ENCODE measurements at regions not wholly inside any gene's neighbourhood (a gene's known extent, or its start where the extent isn't known, plus 50 kb on each side); places are given as distances from the start of the nearest gene placed in this dataset.
A peak's percentile ranks its signal among the peaks of the same experiment; 100 is the strongest.

DNA sequence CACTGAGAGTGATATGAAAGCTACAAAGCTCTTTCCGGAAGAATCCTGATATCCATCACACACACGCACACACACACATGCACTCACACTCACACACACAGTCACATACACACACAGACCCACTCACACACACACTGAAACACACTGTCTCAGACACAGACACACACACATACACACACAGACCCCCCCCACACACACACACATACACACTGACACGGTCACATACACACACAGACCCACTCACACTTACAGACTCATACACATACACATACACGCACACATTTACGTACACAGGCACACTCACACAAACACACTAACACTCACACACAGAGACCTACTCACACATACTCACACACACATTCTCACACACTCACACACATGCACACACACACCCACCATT lies 58.6 kb downstream of the LIG4 start:
- no peak for DNase-seq

DNA sequence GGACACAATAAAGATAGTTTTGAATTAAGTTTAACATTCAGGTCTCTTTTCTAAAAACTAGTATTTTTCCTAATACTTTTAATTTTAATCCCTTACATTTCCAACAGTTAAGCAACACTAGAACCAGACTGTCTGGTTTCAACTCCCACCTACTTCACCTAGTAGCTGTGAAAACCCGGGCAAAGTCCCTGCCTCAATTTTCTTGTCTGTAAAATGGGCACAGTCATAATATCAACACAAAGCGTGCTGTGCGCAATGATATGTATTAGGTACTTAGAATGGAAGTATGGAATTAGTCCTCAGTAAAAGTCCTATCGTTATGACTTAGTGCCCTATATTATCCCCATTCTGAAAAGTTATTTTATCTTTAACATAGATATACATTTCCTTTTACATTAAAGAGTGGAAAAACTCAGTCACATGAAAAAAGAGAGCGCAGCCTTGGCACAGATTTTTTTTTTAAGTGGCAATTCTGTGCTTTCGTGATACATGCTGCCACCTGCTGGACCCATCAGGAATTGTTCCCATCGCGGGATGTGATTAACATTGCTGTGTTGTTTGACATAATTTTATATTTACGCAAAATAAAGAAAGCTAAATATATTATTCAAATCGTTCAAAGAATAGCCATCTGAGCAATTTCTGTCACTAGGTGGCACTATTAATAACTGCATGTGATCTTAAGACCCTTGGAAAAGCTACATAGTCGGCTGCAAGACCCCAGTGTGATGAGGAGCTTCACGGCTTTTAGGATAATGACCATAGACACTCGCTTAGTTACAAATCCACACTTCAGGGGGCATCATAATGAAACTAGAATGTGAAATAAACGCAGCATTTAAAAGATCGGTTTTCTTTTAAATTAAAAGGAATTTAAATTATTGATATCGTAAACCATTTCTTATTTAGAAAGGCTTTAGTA lies 59.9 kb downstream of the LIG4 start:
- peak; percentile 28 for DNase-seq

GRCh38 chr13:108154421-108154858 lies 60.9 kb downstream of the LIG4 start:
- no peak for DNase-seq

GRCh38 chr13:108146642-108147041 lies 68.7 kb downstream of the LIG4 start:
- DNase-seq = no peak

- no peak for DNase-seq
Observed at GRCh38 chr13:108142702-108143436, 72.5 kb downstream of the LIG4 start.

DNA sequence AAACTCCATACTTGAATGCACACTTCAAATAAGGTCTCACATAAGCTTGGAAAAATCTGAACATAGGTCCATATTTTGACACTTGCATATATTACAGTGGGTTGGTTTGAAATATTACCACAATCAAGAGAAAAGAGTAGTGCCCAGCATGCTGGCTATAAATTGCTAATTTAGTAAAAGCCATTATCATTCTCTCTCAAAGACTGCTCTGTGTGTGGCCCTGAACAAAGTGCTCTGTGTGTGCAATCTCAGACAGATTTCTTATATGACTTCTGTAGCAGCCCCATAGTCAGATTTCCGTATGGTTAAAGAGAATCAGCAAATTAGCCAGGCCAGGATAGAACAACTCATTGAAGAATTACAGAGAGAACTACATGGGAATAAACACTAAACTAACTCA lies 78.2 kb downstream of the LIG4 start:
- DNase-seq = no peak

GRCh38 chr13:108127406-108127805 lies 87.9 kb downstream of the LIG4 start:
- DNase-seq = no peak

- DNase-seq = no peak
Observed at GRCh38 chr13:108126056-108126455, 89.3 kb downstream of the LIG4 start.

DNA sequence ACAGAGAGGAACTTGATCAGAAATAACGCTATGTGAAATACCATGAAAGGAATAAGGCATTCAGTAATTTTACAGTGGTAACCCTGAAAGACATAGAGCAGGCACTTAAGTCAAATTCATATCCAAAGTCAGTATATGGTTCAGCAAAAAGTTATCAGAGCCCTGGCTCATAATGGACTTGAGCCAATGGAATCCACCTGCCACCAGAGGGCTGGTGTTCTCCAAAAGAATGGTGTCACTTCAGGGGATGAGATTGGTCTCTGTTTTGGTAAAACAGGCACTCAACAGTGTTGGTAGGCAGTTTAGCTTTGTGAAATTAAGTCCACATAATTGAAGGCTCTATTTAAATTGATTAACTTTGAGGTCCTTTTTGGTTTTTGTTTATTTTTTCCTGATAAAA lies 93.9 kb downstream of the LIG4 start:
- DNase-seq = no peak

DNA sequence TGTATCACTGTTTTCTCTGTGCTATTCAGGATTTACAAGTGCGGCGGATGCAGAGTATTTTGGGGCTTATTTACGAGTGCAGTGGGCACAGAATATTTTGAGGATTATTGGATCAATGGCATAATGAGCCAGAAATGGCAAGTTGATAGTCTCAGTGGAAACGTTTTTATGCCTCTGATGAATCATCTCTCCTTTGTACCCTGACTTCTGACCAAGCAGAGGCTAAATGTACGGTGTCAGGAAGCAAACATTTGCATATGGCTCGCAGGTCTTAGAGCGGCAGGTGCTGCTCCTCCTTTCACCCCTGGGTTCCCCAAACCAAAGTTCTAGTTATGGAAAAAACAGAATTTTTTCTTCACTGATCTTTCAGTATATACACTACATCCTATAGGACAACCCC lies 94.5 kb downstream of the LIG4 start:
- DNase-seq = no peak

DNA sequence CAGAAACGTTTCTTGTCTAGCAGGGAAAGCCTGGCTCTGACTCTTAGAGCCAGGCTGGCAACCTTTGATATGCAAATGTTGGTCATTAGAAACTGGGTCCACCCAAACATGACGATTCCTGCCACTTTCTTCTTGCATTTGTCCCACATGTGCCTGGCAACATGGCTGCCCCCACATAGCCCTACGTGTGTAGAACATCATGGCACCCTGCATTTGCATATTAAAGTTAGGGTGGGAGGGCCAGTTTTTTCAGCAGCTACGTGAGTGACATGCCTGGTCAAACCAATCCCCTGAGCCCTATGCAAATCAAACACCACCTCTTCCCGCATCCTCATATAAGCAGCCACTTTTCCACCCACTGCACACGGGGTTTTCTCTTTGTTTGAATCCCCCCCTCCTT lies 95.0 kb downstream of the LIG4 start:
- DNase-seq = no peak

GRCh38 chr13:108115738-108116137 lies 99.6 kb downstream of the LIG4 start:
- DNase-seq = no peak

DNA sequence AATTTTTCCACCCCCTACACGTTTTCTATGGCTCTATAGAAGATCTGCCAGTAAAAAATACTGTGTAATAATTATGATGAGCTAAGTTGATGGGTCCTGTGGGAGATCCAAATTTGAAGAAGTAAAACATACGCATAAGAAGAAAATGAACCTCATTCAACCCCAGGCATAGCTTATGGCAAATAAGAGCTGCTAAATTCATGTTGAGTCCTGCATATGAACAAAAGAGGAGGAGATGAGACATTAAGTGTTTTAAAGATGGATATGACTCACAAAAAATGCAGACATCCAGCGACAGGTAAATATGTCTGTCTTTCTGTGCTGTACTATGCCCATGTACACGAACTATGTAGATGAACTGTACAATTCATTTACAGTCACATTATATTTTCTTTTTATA lies 101.9 kb downstream of the LIG4 start:
- no peak for DNase-seq

GRCh38 chr13:108104736-108105135 lies 110.6 kb downstream of the LIG4 start:
- no peak for DNase-seq

GRCh38 chr13:108102771-108103170 lies 112.6 kb downstream of the LIG4 start:
- no peak for DNase-seq

DNA sequence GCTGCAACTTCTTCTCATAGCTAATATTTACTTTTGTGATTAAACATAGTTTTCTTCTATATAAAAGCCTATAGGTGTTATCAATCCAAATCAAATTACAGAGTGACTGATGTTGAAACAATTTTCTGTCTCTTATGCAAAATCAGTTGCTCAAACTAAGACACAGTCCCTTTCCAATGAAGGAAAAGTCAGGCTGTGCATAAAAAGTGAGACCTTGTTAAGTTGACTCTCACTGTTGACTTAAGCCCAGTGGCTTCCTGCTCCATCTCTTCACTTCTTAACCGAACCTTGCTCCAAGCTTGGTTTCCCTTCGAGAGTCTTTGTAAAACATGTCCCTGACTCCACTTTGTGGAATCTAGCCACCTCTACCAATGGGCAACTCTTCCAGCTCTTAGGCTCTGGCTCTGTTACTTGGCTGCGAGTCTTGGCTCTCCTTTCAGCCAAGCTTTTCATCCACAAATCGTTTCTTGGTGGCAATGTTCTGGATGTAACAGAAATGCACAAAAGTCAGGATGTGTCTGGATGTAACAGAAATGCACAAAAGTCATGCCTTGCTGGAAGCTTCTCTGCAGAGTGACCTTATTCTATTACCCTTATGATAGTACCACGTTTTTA lies 118.9 kb downstream of the LIG4 start:
- no peak for DNase-seq

DNA sequence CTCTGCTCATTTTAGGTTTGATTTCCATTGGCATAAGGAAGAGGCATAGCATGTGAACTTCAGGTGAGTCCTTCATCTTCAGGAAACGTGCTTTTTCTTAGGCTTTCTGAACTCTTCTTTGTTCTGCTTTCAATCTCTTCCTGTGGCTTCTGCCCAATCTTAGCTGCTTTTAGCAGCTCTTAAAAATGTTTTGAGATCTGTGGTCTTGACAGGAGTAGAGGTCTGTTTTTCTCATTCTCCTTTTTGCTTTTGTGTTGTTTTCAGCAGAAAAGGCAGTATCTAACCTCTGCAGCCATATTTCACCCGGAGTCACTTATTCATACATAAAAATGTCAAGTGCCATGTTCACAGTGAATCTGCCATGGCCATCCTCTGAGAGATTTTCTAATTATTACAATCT lies 120.3 kb downstream of the LIG4 start:
- DNase-seq = no peak

- DNase-seq = no peak
Observed at GRCh38 chr13:108093616-108094015, 121.7 kb downstream of the LIG4 start.

DNA sequence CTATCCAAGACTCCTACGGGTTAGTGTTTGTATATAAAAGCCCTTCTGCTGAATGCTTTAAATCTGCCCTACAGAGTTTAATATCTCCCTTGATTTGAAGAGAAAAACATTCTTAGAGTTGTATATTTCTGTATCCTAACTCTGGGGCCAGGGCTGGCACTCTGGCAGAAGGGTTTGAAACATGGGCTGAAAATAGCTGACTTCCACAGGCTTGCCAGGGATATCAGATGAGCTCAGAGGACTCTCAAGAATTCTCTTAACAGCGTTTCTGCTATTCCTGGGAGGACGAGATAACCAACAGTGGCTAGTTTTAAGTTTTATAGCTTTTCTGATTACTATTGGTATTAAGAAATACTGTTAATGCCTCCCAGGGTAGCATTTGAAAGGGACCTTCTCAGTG lies 127.5 kb downstream of the LIG4 start:
- no peak for DNase-seq

DNA sequence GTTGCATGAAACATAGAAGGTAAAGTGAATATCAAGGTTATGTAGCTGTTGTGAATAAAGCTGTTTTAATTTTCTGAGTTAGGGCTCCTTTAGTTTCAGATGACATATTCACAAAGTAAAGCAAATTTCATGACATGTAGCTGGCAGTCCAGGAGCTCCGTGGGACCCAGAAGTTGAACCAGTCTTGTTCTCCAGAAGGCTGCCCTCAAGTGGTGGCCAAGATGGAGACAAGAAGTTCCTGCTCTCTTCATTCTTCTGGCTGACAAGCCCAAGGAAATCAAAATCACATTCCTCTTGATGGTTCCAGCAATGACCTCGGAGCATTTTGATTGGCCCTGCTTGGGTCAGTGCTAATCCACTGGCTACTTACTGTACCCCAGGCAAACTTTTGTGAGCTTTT lies 128.7 kb downstream of the LIG4 start:
- DNase-seq = no peak

GRCh38 chr13:108084840-108085239 lies 130.5 kb downstream of the LIG4 start:
- no peak for DNase-seq

DNA sequence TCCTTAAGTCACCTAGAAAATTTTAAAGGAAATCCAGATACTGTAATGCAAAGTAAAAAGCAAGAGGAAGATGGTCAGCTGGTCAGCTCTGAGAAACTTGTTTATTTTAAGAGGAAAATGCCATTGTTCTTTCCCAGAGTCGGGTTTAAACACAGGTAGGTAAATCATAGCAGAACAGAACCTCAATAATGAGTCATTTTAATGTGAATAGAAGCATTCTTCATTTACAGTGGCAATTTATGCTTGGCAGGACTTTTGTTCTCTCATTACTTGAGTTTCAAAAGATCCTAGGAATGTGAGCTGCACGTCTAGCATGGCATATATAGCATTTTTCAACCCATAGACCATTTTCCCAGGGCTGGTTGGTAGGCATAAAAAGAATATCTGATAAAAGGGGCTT lies 132.3 kb downstream of the LIG4 start:
- DNase-seq = no peak

DNA sequence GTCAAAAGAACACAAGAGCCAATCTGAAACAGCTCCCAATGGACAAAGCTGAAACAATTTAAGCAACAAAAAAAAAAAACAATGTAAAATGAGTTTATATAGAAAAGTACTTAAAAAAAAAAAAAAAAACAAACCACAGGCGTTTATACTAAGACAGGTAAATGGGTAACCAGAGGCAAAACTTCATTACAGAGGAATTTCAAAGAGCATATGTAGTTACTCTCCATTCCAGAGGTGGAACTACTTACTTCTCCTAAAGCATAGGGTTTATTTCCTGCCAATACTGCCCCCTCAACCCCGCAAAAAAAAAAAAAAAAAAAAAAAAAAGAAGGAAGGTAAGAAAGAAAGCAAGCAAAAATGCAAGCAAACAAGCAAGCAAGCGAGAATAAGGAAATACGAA lies 132.9 kb downstream of the LIG4 start:
- no peak for DNase-seq

- no peak for DNase-seq
Observed at GRCh38 chr13:108077284-108077683, 138.1 kb downstream of the LIG4 start.

Measured in activated CD4-positive, alpha-beta T cell treated with anti-CD3 and anti-CD28 coated beads for 1 hour (primary cell).